GM10248 (cell line): ENCODE measurements at regions not wholly inside any gene's neighbourhood (a gene's known extent, or its start where the extent isn't known, plus 50 kb on each side); places are given as distances from the start of the nearest gene placed in this dataset.

ENCODE experiments used
- CTCF ChIA-PET: fragments of 300-600 bp; sonication (Branson Sonifier 250); formaldehyde crosslinking; extraction: SDS; loops from one replicate; lab custom pipeline; 2021; ENCODE audit warnings: antibody characterized with exemption; lab: Yijun Ruan, JAX
- POLR2A ChIA-PET: fragments of 350-650 bp; sonication (Branson Sonifier 250); formaldehyde crosslinking; extraction: SDS; loops from one replicate; lab custom pipeline; 2020; ENCODE audit warnings: antibody characterized with exemption; lab: Yijun Ruan, JAX
- DNase-seq: peaks from one replicate; pipeline ENCODE4 v3.0.0; 2012; ENCODE audit errors: extremely low spot score
- CTCF ChIP-seq: IDR thresholded peaks from 2 replicates; pipeline ENCODE4 v1.5.1; 2012; ENCODE audit warnings: mild to moderate bottlenecking, low read depth; ENCODE audit errors: extremely low read depth, missing control alignments, control extremely low read depth

- DNase-seq, result no peak
- POLR2A ChIA-PET, result no interaction called here
- TF ChIP-seq CTCF, result no peak
- CTCF ChIA-PET, result interaction anchor here (1.2 to 4.2 kb wide), 4 partner anchors 8 to 732 kb away, joined by 3 to 16 read pairs (median 8); no protein-coding TSS in a partner anchor
Observed at GRCh38 chr11:11760838-11761237, 80.9 kb upstream of the USP47 start.

- TF ChIP-seq CTCF, result no peak
- ChIA-PET POLR2A (no interaction called here), CTCF (no interaction called here)
Observed at GRCh38 chr11:11758603-11759196, 83.1 kb upstream of the USP47 start.

GRCh38 chr11:11757909-11758308, 83.9 kb upstream of the USP47 start:
- TF ChIP-seq CTCF, result no peak
- no peak for DNase-seq
- CTCF ChIA-PET, result no interaction called here
- POLR2A ChIA-PET, result no interaction called here

More at GRCh38 chr11:11758603-11759196, 83.1 kb upstream of the USP47 start:
- no peak for DNase-seq

GRCh38 chr11:11756718-11757117, 85.1 kb upstream of the USP47 start:
- ChIA-PET POLR2A (no interaction called here), CTCF (no interaction called here)
- TF ChIP-seq CTCF, result no peak
- no peak for DNase-seq

GRCh38 chr11:11755871-11756270, 85.9 kb upstream of the USP47 start:
- no peak for TF ChIP-seq CTCF
- CTCF ChIA-PET, result no interaction called here
- POLR2A ChIA-PET, result no interaction called here
- DNase-seq, result no peak

- DNase-seq, result no peak
- no peak for TF ChIP-seq CTCF
- POLR2A ChIA-PET, result no interaction called here
- CTCF ChIA-PET, result interaction anchor here (3.1 kb wide), 1 partner anchor 10 kb away, joined by 12 read pairs; no protein-coding TSS in a partner anchor
Observed at GRCh38 chr11:11752679-11753078, 89.1 kb upstream of the USP47 start.
